Upper lobe of right lung (tissue), 1 donor: ENCODE measurements at regions not wholly inside any gene's neighbourhood (a gene's known extent, or its start where the extent isn't known, plus 50 kb on each side); places are given as distances from the start of the nearest gene placed in this dataset.

ENCODE experiments used
- ATAC-seq: fragments of 200-7000 bp; cut with Tn5 transposase; one replicate; pipeline ENCODE4 v1.9.1; 2020; ENCODE audit warnings: mild to moderate bottlenecking, moderate library complexity
- DNase-seq: peaks from one replicate; pipeline ENCODE4 v3.0.0-alpha.2; 2020
- H3K27ac ChIP-seq: fragments of 200-600 bp; one replicate; pipeline ENCODE4 v1.8.0; 2022
- H3K27me3 ChIP-seq: fragments of 200-600 bp; one replicate; pipeline ENCODE4 v1.8.0; 2022; ENCODE audit warnings: mild to moderate bottlenecking
- H3K36me3 ChIP-seq: fragments of 200-600 bp; one replicate; pipeline ENCODE4 v1.8.0; 2022
- H3K4me1 ChIP-seq: fragments of 200-600 bp; one replicate; pipeline ENCODE4 v1.8.0; 2022
- H3K4me3 ChIP-seq: fragments of 200-600 bp; one replicate; pipeline ENCODE4 v1.8.0; 2022; ENCODE audit warnings: mild to moderate bottlenecking
- H3K9me3 ChIP-seq: fragments of 200-600 bp; one replicate; pipeline ENCODE4 v1.8.0; 2022
- intact Hi-C: fragments of 100-400 bp; cut with DNase I; formaldehyde crosslinking; loops from one replicate; pipeline ENCODE4 v1.11.0; 2022
- TF ChIP-seq, protein P1 (sequence below): fragments of 200-600 bp; IDR thresholded peaks from one replicate; pipeline ENCODE4 v1.8.0; 2022; ENCODE audit warnings: antibody characterized with exemption
- donor health status: DM: no; HTN: yes; CAD: no; lungs with severe emphysema.

- DNase-seq (no peak), ATAC-seq (no peak)
- Histone ChIP-seq H3K4me3 (no peak overlapping the region), H3K9me3 (no peaks in the 10 kb centered on the region), H3K27me3 (no peaks in the 10 kb centered on the region), H3K4me1 (peaks cover 8% of the 10 kb centered on the region), H3K27ac (no peak overlapping the region), H3K36me3 (no peaks in the 10 kb centered on the region)
- intact Hi-C loops: no loop called here
- TF ChIP-seq, protein P1, sequence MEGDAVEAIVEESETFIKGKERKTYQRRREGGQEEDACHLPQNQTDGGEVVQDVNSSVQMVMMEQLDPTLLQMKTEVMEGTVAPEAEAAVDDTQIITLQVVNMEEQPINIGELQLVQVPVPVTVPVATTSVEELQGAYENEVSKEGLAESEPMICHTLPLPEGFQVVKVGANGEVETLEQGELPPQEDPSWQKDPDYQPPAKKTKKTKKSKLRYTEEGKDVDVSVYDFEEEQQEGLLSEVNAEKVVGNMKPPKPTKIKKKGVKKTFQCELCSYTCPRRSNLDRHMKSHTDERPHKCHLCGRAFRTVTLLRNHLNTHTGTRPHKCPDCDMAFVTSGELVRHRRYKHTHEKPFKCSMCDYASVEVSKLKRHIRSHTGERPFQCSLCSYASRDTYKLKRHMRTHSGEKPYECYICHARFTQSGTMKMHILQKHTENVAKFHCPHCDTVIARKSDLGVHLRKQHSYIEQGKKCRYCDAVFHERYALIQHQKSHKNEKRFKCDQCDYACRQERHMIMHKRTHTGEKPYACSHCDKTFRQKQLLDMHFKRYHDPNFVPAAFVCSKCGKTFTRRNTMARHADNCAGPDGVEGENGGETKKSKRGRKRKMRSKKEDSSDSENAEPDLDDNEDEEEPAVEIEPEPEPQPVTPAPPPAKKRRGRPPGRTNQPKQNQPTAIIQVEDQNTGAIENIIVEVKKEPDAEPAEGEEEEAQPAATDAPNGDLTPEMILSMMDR: no peak
Observed at GRCh38 chr2:12806549-12807242, 90.0 kb downstream of the TRIB2 start.

- TF ChIP-seq, protein P1: no peak
- H3K4me1 ChIP-seq: peaks cover 8% of the 10 kb centered on the region
- no peak overlapping the region for H3K4me3 ChIP-seq
- H3K9me3 ChIP-seq: no peaks in the 10 kb centered on the region
- intact Hi-C loops: no loop called here
- peak overlapping the region; percentile 2 for H3K27ac ChIP-seq
- DNase-seq (no peak), ATAC-seq (peak; percentile 72)
- H3K27me3 ChIP-seq: no peaks in the 10 kb centered on the region
- no peaks in the 10 kb centered on the region for H3K36me3 ChIP-seq
Observed at GRCh38 chr2:12807907-12808810, 91.4 kb downstream of the TRIB2 start.

DNA sequence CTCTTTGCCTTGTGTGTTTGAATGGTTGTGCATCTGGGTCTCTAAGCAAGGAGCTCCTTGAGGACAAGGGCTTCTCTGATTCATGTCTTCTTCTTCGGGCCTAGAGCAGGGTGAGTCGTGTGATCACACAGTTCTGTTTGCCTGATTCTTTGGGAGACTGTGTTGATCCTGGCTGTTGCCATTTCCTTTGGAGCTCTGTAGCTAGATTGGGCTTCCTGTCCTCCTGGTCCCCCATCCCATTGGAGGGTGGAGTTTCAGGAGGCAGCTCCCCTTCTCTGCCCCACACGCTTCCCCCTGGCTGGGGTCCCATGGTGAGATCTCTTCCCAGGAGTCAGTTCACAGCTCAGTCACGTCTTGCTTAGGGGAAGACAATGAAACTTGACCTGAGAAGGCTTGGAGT is 92.8 kb downstream of the TRIB2 start:
- Histone ChIP-seq H3K4me1 (peaks cover 8% of the 10 kb centered on the region), H3K36me3 (no peaks in the 10 kb centered on the region), H3K27me3 (no peaks in the 10 kb centered on the region), H3K4me3 (no peak overlapping the region), H3K9me3 (no peaks in the 10 kb centered on the region), H3K27ac (peak overlapping the region; percentile 7)
- ATAC-seq: no peak
- TF ChIP-seq, protein P1: no peak
- intact Hi-C loops: no loop called here
- no peak for DNase-seq

DNA sequence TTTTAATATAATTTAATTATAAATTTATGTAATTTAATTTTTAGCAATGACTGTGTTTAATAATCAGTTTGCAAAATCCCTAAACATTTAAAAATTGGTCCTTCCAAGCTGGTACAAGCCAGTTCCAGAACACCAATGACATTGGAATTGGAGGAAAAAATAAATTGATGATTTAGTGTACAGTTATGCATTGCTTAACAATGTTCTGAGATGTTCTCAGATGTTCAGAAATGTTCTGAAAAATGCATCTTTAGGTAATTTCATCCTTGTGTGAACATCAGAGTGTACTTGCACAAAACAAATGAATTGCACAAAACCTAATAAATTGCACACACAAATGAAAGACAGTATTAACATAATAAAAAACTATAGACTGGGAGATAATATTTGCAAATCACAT is 95.2 kb downstream of the TRIB2 start:
- Histone ChIP-seq H3K4me1 (peaks cover 8% of the 10 kb centered on the region), H3K4me3 (no peak overlapping the region), H3K27ac (no peak overlapping the region), H3K27me3 (no peaks in the 10 kb centered on the region), H3K36me3 (no peaks in the 10 kb centered on the region), H3K9me3 (no peaks in the 10 kb centered on the region)
- ATAC-seq: no peak
- intact Hi-C loops: no loop called here
- TF ChIP-seq, protein P1: no peak
- no peak for DNase-seq

DNA sequence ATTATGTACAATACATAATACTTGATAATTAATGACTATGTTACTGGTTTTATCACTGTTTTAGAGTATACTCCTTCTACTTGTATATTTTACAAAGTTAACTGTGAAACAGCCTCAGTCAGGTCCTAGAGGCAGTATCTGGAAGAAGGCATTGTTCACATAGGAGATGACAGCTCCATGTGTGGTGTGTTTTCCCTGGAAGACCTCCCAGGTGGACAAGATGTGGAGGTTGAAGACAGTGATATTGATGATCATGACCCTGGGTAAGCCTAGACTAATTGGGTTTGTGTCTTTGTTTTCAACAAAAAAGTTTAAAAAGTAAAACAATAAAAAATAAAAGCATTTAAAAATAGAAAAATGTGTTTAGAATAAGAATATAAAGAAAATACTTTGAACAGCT is 96.4 kb downstream of the TRIB2 start:
- no peak for DNase-seq
- Histone ChIP-seq H3K4me1 (peaks cover 12% of the 10 kb centered on the region), H3K9me3 (no peaks in the 10 kb centered on the region), H3K27ac (no peak overlapping the region), H3K27me3 (no peaks in the 10 kb centered on the region), H3K36me3 (no peaks in the 10 kb centered on the region), H3K4me3 (no peak overlapping the region)
- TF ChIP-seq, protein P1: no peak
- ATAC-seq: no peak
- intact Hi-C loops: no loop called here
